ENCODE measurements at regions not wholly inside any gene's neighbourhood (a gene's known extent, or its start where the extent isn't known, plus 50 kb on each side); places are given as distances from the start of the nearest gene placed in this dataset.
"Not testable (repeated sequence)": the region's sequence is repeated elsewhere in the genome, so short reads cannot be mapped to it uniquely, and the experiment has no call there.

DNA sequence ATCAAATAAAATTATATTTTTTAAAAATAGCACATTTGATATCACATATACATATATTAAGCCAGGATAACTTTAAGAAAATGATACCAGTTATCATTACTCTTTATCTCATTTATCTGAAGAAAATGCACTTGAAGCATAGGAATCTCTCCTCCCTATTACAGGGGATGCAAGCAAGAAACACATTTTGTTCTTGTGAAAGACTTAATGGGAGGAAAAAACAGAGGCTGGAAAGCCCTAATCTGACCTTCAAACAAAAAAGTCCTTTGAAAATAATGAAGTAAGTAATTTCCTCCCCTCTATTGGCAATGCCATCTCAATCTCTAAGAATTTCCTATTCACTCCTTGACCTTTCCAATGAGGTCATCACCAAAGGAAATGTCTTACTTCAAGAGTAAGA, 1012.6 kb upstream of the ADAMTS5 start:
- H3K79me2 ChIP-seq (ENCODE audit: insufficient read depth); H2AFZ ChIP-seq: not testable (repeated sequence)

DNA sequence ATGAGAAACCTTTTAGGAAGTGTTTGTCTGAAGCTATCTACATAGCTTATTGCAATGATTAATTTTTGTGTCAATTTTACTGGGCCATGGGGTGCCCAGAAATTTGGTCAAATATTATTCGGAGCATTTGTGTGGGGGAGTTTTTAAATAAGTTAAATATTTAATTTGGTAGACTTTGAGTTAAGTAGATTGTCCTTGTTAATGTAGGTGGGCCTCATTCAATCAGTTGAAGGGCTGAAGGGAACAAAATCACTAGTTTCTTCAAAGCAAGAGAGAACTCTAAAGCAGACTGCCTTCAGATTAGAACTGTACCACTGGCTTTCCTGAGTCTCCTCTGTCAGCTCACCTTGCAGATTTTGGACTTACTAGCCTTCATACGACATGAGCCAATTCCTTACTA, 1008.6 kb upstream of the ADAMTS5 start:
- H3K79me2 ChIP-seq (ENCODE audit: insufficient read depth): no peaks in the 10 kb centered on the region
- H3K4me1 ChIP-seq (ENCODE audit: insufficient read depth): peaks cover 11% of the 10 kb centered on the region
- no peak overlapping the region for H3K4me3 ChIP-seq
- H3K9me3 ChIP-seq (ENCODE audit: low read depth): no peaks in the 10 kb centered on the region
- H3K27me3 ChIP-seq (replicated peaks; ENCODE audit: insufficient read depth): no peaks in the 10 kb centered on the region
- no peak overlapping the region for H3K9ac ChIP-seq
- no peaks in the 10 kb centered on the region for H4K20me1 ChIP-seq (ENCODE audit: insufficient read depth)
- H3K4me2 ChIP-seq (ENCODE audit: unreplicated experiment): no peak overlapping the region
- H3K27ac ChIP-seq: no peak overlapping the region
- H3F3A ChIP-seq (ENCODE audit: insufficient read depth): no peaks in the 10 kb centered on the region
- TF ChIP-seq EZH2phosphoT487 (IDR thresholded peaks at IDR 0.05; ENCODE audit: insufficient read depth, low read depth): no peak
- no peak for TF ChIP-seq EZH2 (IDR thresholded peaks at IDR 0.05; ENCODE audit: insufficient read depth, poor library complexity, severe bottlenecking)
- H3K36me3 ChIP-seq (ENCODE audit: low read depth): no peaks in the 10 kb centered on the region
- no peak for DNase-seq
- no peaks in the 10 kb centered on the region for H3K9me2 ChIP-seq (ENCODE audit: insufficient read depth)
- in situ Hi-C loops (cut with MboI): no loop called here
- 69 to 71% methylated on average over 2 of the region's 2 CpGs for WGBS, 2 experiments (ENCODE audit: low coverage in 1 of 2, low lambda C conversion rate in 2 of 2, missing lambda C conversion rate in 2 of 2)
- H2AFZ ChIP-seq: no peak overlapping the region

More for the DNA sequence above, 1012.6 kb upstream of the ADAMTS5 start:
- DNase-seq; H3F3A ChIP-seq (ENCODE audit: insufficient read depth); in situ Hi-C loops (cut with MboI); H3K4me3 ChIP-seq; H4K20me1 ChIP-seq (ENCODE audit: insufficient read depth); H3K36me3 ChIP-seq (ENCODE audit: low read depth); H3K27ac ChIP-seq; H3K9ac ChIP-seq; H3K9me3 ChIP-seq (ENCODE audit: low read depth); H3K27me3 ChIP-seq (replicated peaks; ENCODE audit: insufficient read depth); H3K9me2 ChIP-seq (ENCODE audit: insufficient read depth): not testable (repeated sequence)
- Histone ChIP-seq H3K4me1 (ENCODE audit: insufficient read depth) (peaks cover 11% of the 10 kb centered on the region), H3K4me2 (ENCODE audit: unreplicated experiment) (peak overlapping the region; percentile 9)

- WGBS, 2 experiments (ENCODE audit: low coverage in 1 of 2, low lambda C conversion rate in 2 of 2, missing lambda C conversion rate in 2 of 2): 59 to 68% methylated on average over 1 of the region's 1 CpG
- H3K36me3 ChIP-seq (ENCODE audit: low read depth); H3K4me3 ChIP-seq; H3K9ac ChIP-seq; H3K27ac ChIP-seq; H2AFZ ChIP-seq; H3F3A ChIP-seq (ENCODE audit: insufficient read depth); H3K27me3 ChIP-seq (replicated peaks; ENCODE audit: insufficient read depth); H3K9me3 ChIP-seq (ENCODE audit: low read depth); H3K9me2 ChIP-seq (ENCODE audit: insufficient read depth); in situ Hi-C loops (cut with MboI); DNase-seq; H3K4me2 ChIP-seq (ENCODE audit: unreplicated experiment); H3K79me2 ChIP-seq (ENCODE audit: insufficient read depth); H3K4me1 ChIP-seq (ENCODE audit: insufficient read depth); H4K20me1 ChIP-seq (ENCODE audit: insufficient read depth): not testable (repeated sequence)
These were observed 1007.3 kb upstream of the ADAMTS5 start for GRCh38 chr21:27974152-27974551.

GRCh38 chr21:27968240-27968639, 1001.4 kb upstream of the ADAMTS5 start:
- H3K27me3 ChIP-seq (replicated peaks; ENCODE audit: insufficient read depth); H3K79me2 ChIP-seq (ENCODE audit: insufficient read depth); H3K36me3 ChIP-seq (ENCODE audit: low read depth); H3F3A ChIP-seq (ENCODE audit: insufficient read depth); H4K20me1 ChIP-seq (ENCODE audit: insufficient read depth); in situ Hi-C loops (cut with MboI); H3K9me2 ChIP-seq (ENCODE audit: insufficient read depth); H3K9me3 ChIP-seq (ENCODE audit: low read depth); H3K4me3 ChIP-seq; H3K9ac ChIP-seq; H2AFZ ChIP-seq: not testable (repeated sequence)
- peak overlapping the region; percentile 50 for H3K4me2 ChIP-seq (ENCODE audit: unreplicated experiment)
- peak; percentile 72 for DNase-seq
- H3K4me1 ChIP-seq (ENCODE audit: insufficient read depth): peaks cover 11% of the 10 kb centered on the region
- 0 out of 2 replicates have a peak overlapping the region, but pooled peaks have one; percentile 5 for H3K27ac ChIP-seq

- H3K36me3 ChIP-seq (ENCODE audit: low read depth): no peaks in the 10 kb centered on the region
- DNase-seq: peak; percentile 0
- H4K20me1 ChIP-seq (ENCODE audit: insufficient read depth): no peaks in the 10 kb centered on the region
- H3K27ac ChIP-seq: no peak overlapping the region
- H3K9ac ChIP-seq: no peak overlapping the region
- WGBS, 2 experiments (ENCODE audit: low coverage in 1 of 2, low lambda C conversion rate in 2 of 2, missing lambda C conversion rate in 2 of 2): 24 to 32% methylated on average over 3 of the region's 3 CpGs
- no peak overlapping the region; the same call in 1 of the 2 replicates for H2AFZ ChIP-seq
- H3K9me2 ChIP-seq (ENCODE audit: insufficient read depth): no peaks in the 10 kb centered on the region
- no peaks in the 10 kb centered on the region for H3F3A ChIP-seq (ENCODE audit: insufficient read depth)
- in situ Hi-C loops (cut with MboI): no loop called here
- no peak for TF ChIP-seq EZH2 (IDR thresholded peaks at IDR 0.05; ENCODE audit: insufficient read depth, poor library complexity, severe bottlenecking)
- no peak for TF ChIP-seq EZH2phosphoT487 (IDR thresholded peaks at IDR 0.05; ENCODE audit: insufficient read depth, low read depth)
- H3K4me3 ChIP-seq: no peak overlapping the region
- H3K9me3 ChIP-seq (ENCODE audit: low read depth): no peaks in the 10 kb centered on the region
- H3K27me3 ChIP-seq (replicated peaks; ENCODE audit: insufficient read depth): no peaks in the 10 kb centered on the region
- H3K79me2 ChIP-seq (ENCODE audit: insufficient read depth): no peaks in the 10 kb centered on the region
- no peaks in the 10 kb centered on the region for H3K4me1 ChIP-seq (ENCODE audit: insufficient read depth)
- no peak overlapping the region for H3K4me2 ChIP-seq (ENCODE audit: unreplicated experiment)
These were observed 987.8 kb upstream of the ADAMTS5 start for GRCh38 chr21:27954543-27955165.

Data from GM23248 (cell line).